Activated CD4-positive, alpha-beta memory T cell treated with anti-CD3 and anti-CD28 coated beads for 36 hours (primary cell): ENCODE measurements at regions not wholly inside any gene's neighbourhood (a gene's known extent, or its start where the extent isn't known, plus 50 kb on each side); places are given as distances from the start of the nearest gene placed in this dataset.

Source experiments
- CTCF ChIA-PET: fragments of 350-600 bp; sonication (Branson Sonifier 250); formaldehyde crosslinking; loops from one replicate; lab custom pipeline; 2021; ENCODE audit warnings: antibody characterized with exemption, inconsistent platforms; lab: Charles Lee
- POLR2A ChIA-PET: fragments of 350-600 bp; sonication (Branson Sonifier 250); formaldehyde crosslinking; loops from one replicate; lab custom pipeline; 2021; ENCODE audit warnings: antibody characterized with exemption; lab: Charles Lee
- DNase-seq: peaks from one replicate; pipeline ENCODE4 v3.0.0-alpha.2; 2020
- H3K27ac Mint-ChIP-seq: one replicate; pipeline ENCODE4 v1.8.0; 2021; ENCODE audit warnings: mixed read lengths
- H3K27me3 Mint-ChIP-seq: one replicate; pipeline ENCODE4 v1.8.0; 2021; ENCODE audit warnings: mixed read lengths
- H3K36me3 Mint-ChIP-seq: one replicate; pipeline ENCODE4 v1.8.0; 2021; ENCODE audit warnings: mixed read lengths
- H3K4me1 Mint-ChIP-seq: one replicate; pipeline ENCODE4 v1.8.0; 2021; ENCODE audit warnings: low read depth, mixed read lengths
- H3K4me3 Mint-ChIP-seq: one replicate; pipeline ENCODE4 v1.8.0; 2021; ENCODE audit warnings: mild to moderate bottlenecking, mixed read lengths
- H3K9me3 Mint-ChIP-seq: one replicate; pipeline ENCODE4 v1.8.0; 2021; ENCODE audit warnings: mixed read lengths
- intact Hi-C: fragments of 100-400 bp; cut with micrococcal nuclease; formaldehyde crosslinking; loops from one replicate; pipeline ENCODE4 v1.15.1; 2023

GRCh38 chr6:43940071-43940392 is 170.0 kb downstream of the VEGFA start:
- H3K27me3 Mint-ChIP-seq = no peaks in the 10 kb centered on the region
- H3K36me3 Mint-ChIP-seq = no peaks in the 10 kb centered on the region
- CTCF ChIA-PET = no interaction called here
- POLR2A ChIA-PET = no interaction called here
- no peak overlapping the region for H3K27ac Mint-ChIP-seq
- intact Hi-C loops = no loop called here
- DNase-seq = no peak
- H3K9me3 Mint-ChIP-seq = peaks cover 12% of the 10 kb centered on the region
- no peaks in the 10 kb centered on the region for H3K4me1 Mint-ChIP-seq
- no peak overlapping the region for H3K4me3 Mint-ChIP-seq

- no peaks in the 10 kb centered on the region for H3K36me3 Mint-ChIP-seq
- H3K27ac Mint-ChIP-seq = no peak overlapping the region
- POLR2A ChIA-PET = no interaction called here
- no peaks in the 10 kb centered on the region for H3K4me1 Mint-ChIP-seq
- intact Hi-C loops = no loop called here
- DNase-seq = peak; percentile 7
- H3K4me3 Mint-ChIP-seq = no peak overlapping the region
- peaks cover 6% of the 10 kb centered on the region for H3K9me3 Mint-ChIP-seq
- no peaks in the 10 kb centered on the region for H3K27me3 Mint-ChIP-seq
- CTCF ChIA-PET = no interaction called here
Observed at GRCh38 chr6:43939281-43940070, 169.5 kb downstream of the VEGFA start.

- Mint-ChIP-seq H3K27ac (no peak overlapping the region), H3K4me3 (no peak overlapping the region), H3K36me3 (no peaks in the 10 kb centered on the region), H3K27me3 (no peaks in the 10 kb centered on the region), H3K4me1 (no peaks in the 10 kb centered on the region), H3K9me3 (no peaks in the 10 kb centered on the region)
- intact Hi-C loops = no loop called here
- ChIA-PET POLR2A (no interaction called here), CTCF (no interaction called here)
- peak; percentile 5 for DNase-seq
Observed at GRCh38 chr6:43938178-43939105, 168.4 kb downstream of the VEGFA start.

GRCh38 chr6:43937236-43938177 is 167.5 kb downstream of the VEGFA start:
- H3K36me3 Mint-ChIP-seq = no peaks in the 10 kb centered on the region
- no peak overlapping the region for H3K27ac Mint-ChIP-seq
- no peaks in the 10 kb centered on the region for H3K4me1 Mint-ChIP-seq
- intact Hi-C loops = no loop called here
- no peak for DNase-seq
- H3K9me3 Mint-ChIP-seq = no peaks in the 10 kb centered on the region
- ChIA-PET POLR2A (no interaction called here), CTCF (interaction anchor here (0.7 kb wide), 2 partner anchors 16 to 30 kb away, joined by 3 read pairs; no protein-coding TSS in a partner anchor)
- H3K27me3 Mint-ChIP-seq = no peaks in the 10 kb centered on the region
- no peak overlapping the region for H3K4me3 Mint-ChIP-seq

- H3K4me1 Mint-ChIP-seq = no peaks in the 10 kb centered on the region
- intact Hi-C loops = no loop called here
- CTCF ChIA-PET = no interaction called here
Observed at GRCh38 chr6:43936476-43936875, 166.5 kb downstream of the VEGFA start.

GRCh38 chr6:43935921-43936439 is 166.0 kb downstream of the VEGFA start:
- ChIA-PET POLR2A (no interaction called here), CTCF (no interaction called here)

More at GRCh38 chr6:43936476-43936875, 166.5 kb downstream of the VEGFA start:
- no peak overlapping the region for H3K4me3 Mint-ChIP-seq
- H3K9me3 Mint-ChIP-seq = no peaks in the 10 kb centered on the region
- H3K27ac Mint-ChIP-seq = no peak overlapping the region
- POLR2A ChIA-PET = no interaction called here
- DNase-seq = peak; percentile 3
- H3K27me3 Mint-ChIP-seq = no peaks in the 10 kb centered on the region
- H3K36me3 Mint-ChIP-seq = no peaks in the 10 kb centered on the region

GRCh38 chr6:43934803-43935602 is 165.0 kb downstream of the VEGFA start:
- POLR2A ChIA-PET = no interaction called here
- no peak overlapping the region for H3K4me3 Mint-ChIP-seq
- no peaks in the 10 kb centered on the region for H3K9me3 Mint-ChIP-seq
- CTCF ChIA-PET = no interaction called here
- H3K27ac Mint-ChIP-seq = no peak overlapping the region
- no peaks in the 10 kb centered on the region for H3K36me3 Mint-ChIP-seq
- DNase-seq = peak; percentile 5
- no peaks in the 10 kb centered on the region for H3K27me3 Mint-ChIP-seq
- no peaks in the 10 kb centered on the region for H3K4me1 Mint-ChIP-seq
- intact Hi-C loops = no loop called here

More at GRCh38 chr6:43935921-43936439, 166.0 kb downstream of the VEGFA start:
- DNase-seq = no peak
- no peak overlapping the region for H3K4me3 Mint-ChIP-seq
- H3K27ac Mint-ChIP-seq = no peak overlapping the region
- H3K9me3 Mint-ChIP-seq = no peaks in the 10 kb centered on the region
- H3K27me3 Mint-ChIP-seq = no peaks in the 10 kb centered on the region
- H3K4me1 Mint-ChIP-seq = no peaks in the 10 kb centered on the region
- no peaks in the 10 kb centered on the region for H3K36me3 Mint-ChIP-seq
- intact Hi-C loops = no loop called here

- no peak overlapping the region for H3K27ac Mint-ChIP-seq
- ChIA-PET POLR2A (no interaction called here), CTCF (interaction anchor here (0.9 kb wide), 1 partner anchor 128 kb away, joined by 3 read pairs; no protein-coding TSS in a partner anchor)
- H3K9me3 Mint-ChIP-seq = no peaks in the 10 kb centered on the region
- no peaks in the 10 kb centered on the region for H3K27me3 Mint-ChIP-seq
- intact Hi-C loops = no loop called here
- no peak overlapping the region for H3K4me3 Mint-ChIP-seq
- DNase-seq = peak; percentile 7
- H3K4me1 Mint-ChIP-seq = no peaks in the 10 kb centered on the region
- H3K36me3 Mint-ChIP-seq = no peaks in the 10 kb centered on the region
Observed at GRCh38 chr6:43934183-43934802, 164.3 kb downstream of the VEGFA start.

GRCh38 chr6:43933148-43933885 is 163.3 kb downstream of the VEGFA start:
- Mint-ChIP-seq H3K4me3 (no peak overlapping the region), H3K36me3 (no peaks in the 10 kb centered on the region), H3K27me3 (no peaks in the 10 kb centered on the region), H3K27ac (no peak overlapping the region), H3K4me1 (no peaks in the 10 kb centered on the region), H3K9me3 (no peaks in the 10 kb centered on the region)
- CTCF ChIA-PET = interaction anchor here (0.9 kb wide), 1 partner anchor 129 kb away, joined by 3 read pairs; no protein-coding TSS in a partner anchor
- POLR2A ChIA-PET = no interaction called here
- no peak for DNase-seq
- intact Hi-C loops = no loop called here
